ENCODE measurements at regions not wholly inside any gene's neighbourhood (a gene's known extent, or its start where the extent isn't known, plus 50 kb on each side); places are given as distances from the start of the nearest gene placed in this dataset.

GRCh38 chr10:85429126-85429525 lies 937.5 kb downstream of the GRID1 start:
- Histone ChIP-seq H3K4me2 (no peak overlapping the region), H3K27me3 (ENCODE audit: insufficient read depth, low read depth) (no peaks in the 10 kb centered on the region)

GRCh38 chr10:85430991-85431390 lies 935.6 kb downstream of the GRID1 start:
- Histone ChIP-seq H3K79me2 (ENCODE audit: insufficient read depth, low read depth) (no peaks in the 10 kb centered on the region), H3K27ac (no peak overlapping the region), H2AFZ (ENCODE audit: low read depth) (no peak overlapping the region), H3K4me3 (IDR thresholded peaks at IDR 0.05; ENCODE audit: insufficient read depth, low read depth, low read length) (no peak overlapping the region), H3K4me1 (ENCODE audit: low read depth, poor library complexity, severe bottlenecking) (no peaks in the 10 kb centered on the region), H3K4me2 (no peak overlapping the region), H3K27me3 (ENCODE audit: insufficient read depth, low read depth) (no peaks in the 10 kb centered on the region), H3K9ac (no peak overlapping the region), H4K20me1 (ENCODE audit: insufficient read depth) (no peaks in the 10 kb centered on the region), H3K36me3 (ENCODE audit: insufficient read depth) (no peaks in the 10 kb centered on the region)
- TF ChIP-seq CTCF (conservative IDR thresholded peaks at IDR 0.05; ENCODE audit: low read depth, low read length) = no peak

More at GRCh38 chr10:85429126-85429525, 937.5 kb downstream of the GRID1 start:
- Histone ChIP-seq H3K27ac (no peak overlapping the region), H3K9ac (no peak overlapping the region), H3K36me3 (ENCODE audit: insufficient read depth) (no peaks in the 10 kb centered on the region), H2AFZ (ENCODE audit: low read depth) (no peak overlapping the region), H3K79me2 (ENCODE audit: insufficient read depth, low read depth) (no peaks in the 10 kb centered on the region), H3K4me3 (IDR thresholded peaks at IDR 0.05; ENCODE audit: insufficient read depth, low read depth, low read length) (no peak overlapping the region), H4K20me1 (ENCODE audit: insufficient read depth) (no peaks in the 10 kb centered on the region), H3K4me1 (ENCODE audit: low read depth, poor library complexity, severe bottlenecking) (no peaks in the 10 kb centered on the region)
- TF ChIP-seq CTCF (conservative IDR thresholded peaks at IDR 0.05; ENCODE audit: low read depth, low read length) = no peak

GRCh38 chr10:85433248-85433647 lies 933.3 kb downstream of the GRID1 start:
- Histone ChIP-seq H3K79me2 (ENCODE audit: insufficient read depth, low read depth) (no peaks in the 10 kb centered on the region), H3K4me1 (ENCODE audit: low read depth, poor library complexity, severe bottlenecking) (no peaks in the 10 kb centered on the region), H3K4me2 (no peak overlapping the region), H2AFZ (ENCODE audit: low read depth) (no peak overlapping the region), H4K20me1 (ENCODE audit: insufficient read depth) (no peaks in the 10 kb centered on the region), H3K4me3 (IDR thresholded peaks at IDR 0.05; ENCODE audit: insufficient read depth, low read depth, low read length) (no peak overlapping the region), H3K27ac (no peak overlapping the region), H3K9ac (no peak overlapping the region), H3K27me3 (ENCODE audit: insufficient read depth, low read depth) (no peaks in the 10 kb centered on the region), H3K36me3 (ENCODE audit: insufficient read depth) (no peaks in the 10 kb centered on the region)
- TF ChIP-seq CTCF (conservative IDR thresholded peaks at IDR 0.05; ENCODE audit: low read depth, low read length) = no peak

- Histone ChIP-seq H2AFZ (ENCODE audit: low read depth) (no peak overlapping the region), H3K79me2 (ENCODE audit: insufficient read depth, low read depth) (no peaks in the 10 kb centered on the region)
Observed at GRCh38 chr10:85444868-85445267, 921.7 kb downstream of the GRID1 start.

More at GRCh38 chr10:85444868-85445267, 921.7 kb downstream of the GRID1 start:
- Histone ChIP-seq H3K4me3 (IDR thresholded peaks at IDR 0.05; ENCODE audit: insufficient read depth, low read depth, low read length) (no peak overlapping the region), H3K27me3 (ENCODE audit: insufficient read depth, low read depth) (no peaks in the 10 kb centered on the region), H3K36me3 (ENCODE audit: insufficient read depth) (no peaks in the 10 kb centered on the region), H3K27ac (no peak overlapping the region), H3K4me2 (no peak overlapping the region), H3K4me1 (ENCODE audit: low read depth, poor library complexity, severe bottlenecking) (no peaks in the 10 kb centered on the region), H4K20me1 (ENCODE audit: insufficient read depth) (no peaks in the 10 kb centered on the region), H3K9ac (no peak overlapping the region)
- no peak for TF ChIP-seq CTCF (conservative IDR thresholded peaks at IDR 0.05; ENCODE audit: low read depth, low read length)

Data from KMS-11 (cell line).